SK-N-SH (cell line): ENCODE measurements at regions not wholly inside any gene's neighbourhood (a gene's known extent, or its start where the extent isn't known, plus 50 kb on each side); places are given as distances from the start of the nearest gene placed in this dataset.

Experiments
- EZH2phosphoT487 ChIP-seq: fragments of 200-600 bp; sonication (generic); IDR thresholded peaks from 2 replicates; pipeline ENCODE4 v1.6.1; 2017; ENCODE audit warnings: low read depth, mixed run types, mild to moderate bottlenecking, antibody characterized with exemption, moderate library complexity, borderline replicate concordance
- JUND ChIP-seq: IDR thresholded peaks from 2 replicates; pipeline ENCODE4 v1.4.0; 2012
- POLR2AphosphoS5 ChIP-seq: IDR thresholded peaks from 2 replicates; pipeline ENCODE4 v1.6.1; 2012; ENCODE audit warnings: low read depth, low read length
- RAD21 ChIP-seq: IDR thresholded peaks from 2 replicates; pipeline ENCODE4 v1.6.1; 2012; ENCODE audit warnings: mild to moderate bottlenecking, low read length
- RCOR1 ChIP-seq: fragments of 150-350 bp; IDR thresholded peaks from 2 replicates; pipeline ENCODE4 v1.6.1; 2017; ENCODE audit warnings: antibody characterized with exemption, low read length
- RXRA ChIP-seq: IDR thresholded peaks from 2 replicates; pipeline ENCODE4 v1.4.0; 2012; ENCODE audit warnings: low read depth, mild to moderate bottlenecking, borderline replicate concordance
- YY1 ChIP-seq: IDR thresholded peaks from 2 replicates; pipeline ENCODE4 v1.4.0; 2012; ENCODE audit warnings: low read depth, mild to moderate bottlenecking
- TF ChIP-seq, protein P1 (sequence below): fragments of 200-600 bp; sonication (generic); IDR thresholded peaks from 2 replicates; pipeline ENCODE4 v1.6.1; 2017; ENCODE audit warnings: antibody characterized with exemption, mild to moderate bottlenecking, moderate library complexity

DNA sequence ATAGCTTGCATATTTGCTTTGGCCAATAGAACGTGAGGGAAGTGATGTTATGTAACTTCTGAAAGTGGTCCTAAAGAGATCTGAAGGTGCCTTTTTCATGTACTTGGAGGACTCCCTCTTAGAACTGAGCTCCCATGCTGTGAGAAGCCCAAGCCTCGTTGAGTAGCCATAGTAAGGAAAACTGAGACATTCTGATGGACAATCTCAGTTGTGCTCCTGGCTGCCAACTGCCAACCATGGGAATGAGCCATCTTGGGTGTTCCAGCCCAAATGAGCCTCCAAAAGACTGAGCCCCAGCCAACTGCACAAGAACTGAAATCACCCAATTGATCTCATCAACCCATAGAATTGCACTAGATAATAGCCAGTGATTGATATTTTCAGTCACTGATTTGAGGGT, 106.7 kb downstream of the MRPL39 start:
- no peak for TF ChIP-seq YY1
- TF ChIP-seq, protein P1, sequence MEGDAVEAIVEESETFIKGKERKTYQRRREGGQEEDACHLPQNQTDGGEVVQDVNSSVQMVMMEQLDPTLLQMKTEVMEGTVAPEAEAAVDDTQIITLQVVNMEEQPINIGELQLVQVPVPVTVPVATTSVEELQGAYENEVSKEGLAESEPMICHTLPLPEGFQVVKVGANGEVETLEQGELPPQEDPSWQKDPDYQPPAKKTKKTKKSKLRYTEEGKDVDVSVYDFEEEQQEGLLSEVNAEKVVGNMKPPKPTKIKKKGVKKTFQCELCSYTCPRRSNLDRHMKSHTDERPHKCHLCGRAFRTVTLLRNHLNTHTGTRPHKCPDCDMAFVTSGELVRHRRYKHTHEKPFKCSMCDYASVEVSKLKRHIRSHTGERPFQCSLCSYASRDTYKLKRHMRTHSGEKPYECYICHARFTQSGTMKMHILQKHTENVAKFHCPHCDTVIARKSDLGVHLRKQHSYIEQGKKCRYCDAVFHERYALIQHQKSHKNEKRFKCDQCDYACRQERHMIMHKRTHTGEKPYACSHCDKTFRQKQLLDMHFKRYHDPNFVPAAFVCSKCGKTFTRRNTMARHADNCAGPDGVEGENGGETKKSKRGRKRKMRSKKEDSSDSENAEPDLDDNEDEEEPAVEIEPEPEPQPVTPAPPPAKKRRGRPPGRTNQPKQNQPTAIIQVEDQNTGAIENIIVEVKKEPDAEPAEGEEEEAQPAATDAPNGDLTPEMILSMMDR, result no peak
- TF ChIP-seq POLR2AphosphoS5, result no peak
- TF ChIP-seq RXRA, result no peak
- TF ChIP-seq RAD21, result no peak
- TF ChIP-seq RCOR1, result no peak
- TF ChIP-seq JUND, result no peak
- TF ChIP-seq EZH2phosphoT487, result no peak
